ENCODE measurements at regions not wholly inside any gene's neighbourhood (a gene's known extent, or its start where the extent isn't known, plus 50 kb on each side); places are given as distances from the start of the nearest gene placed in this dataset.

DNA sequence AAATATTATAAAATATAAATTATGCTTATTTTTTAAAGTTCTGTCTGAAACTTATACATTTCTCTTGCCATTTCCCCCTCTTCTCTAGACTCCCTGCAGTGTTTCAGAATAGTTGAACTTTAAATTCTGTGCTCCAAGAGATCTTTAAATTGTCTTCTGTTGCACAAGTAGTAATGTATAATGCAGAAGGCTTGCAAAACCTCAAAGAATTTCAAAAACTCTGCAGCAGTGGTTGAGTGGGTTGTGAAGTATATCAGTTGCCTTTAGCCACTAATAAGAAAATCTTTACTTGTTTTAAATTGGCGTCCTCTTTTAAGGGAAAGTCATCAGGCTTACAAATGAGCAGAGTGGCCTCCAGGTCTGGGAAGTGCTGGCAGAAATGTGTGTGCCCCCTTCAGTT, 1153.3 kb upstream of the PABPC4L start:
- WGBS, result 71% methylated on average over 1 of the region's 1 CpG
- TF ChIP-seq EP300 (IDR thresholded peaks at IDR 0.05) (no peak), POLR2A (IDR thresholded peaks at IDR 0.05) (no peak), POLR2AphosphoS5 (IDR thresholded peaks at IDR 0.05) (no peak)
- TF ChIP-seq, protein P1, sequence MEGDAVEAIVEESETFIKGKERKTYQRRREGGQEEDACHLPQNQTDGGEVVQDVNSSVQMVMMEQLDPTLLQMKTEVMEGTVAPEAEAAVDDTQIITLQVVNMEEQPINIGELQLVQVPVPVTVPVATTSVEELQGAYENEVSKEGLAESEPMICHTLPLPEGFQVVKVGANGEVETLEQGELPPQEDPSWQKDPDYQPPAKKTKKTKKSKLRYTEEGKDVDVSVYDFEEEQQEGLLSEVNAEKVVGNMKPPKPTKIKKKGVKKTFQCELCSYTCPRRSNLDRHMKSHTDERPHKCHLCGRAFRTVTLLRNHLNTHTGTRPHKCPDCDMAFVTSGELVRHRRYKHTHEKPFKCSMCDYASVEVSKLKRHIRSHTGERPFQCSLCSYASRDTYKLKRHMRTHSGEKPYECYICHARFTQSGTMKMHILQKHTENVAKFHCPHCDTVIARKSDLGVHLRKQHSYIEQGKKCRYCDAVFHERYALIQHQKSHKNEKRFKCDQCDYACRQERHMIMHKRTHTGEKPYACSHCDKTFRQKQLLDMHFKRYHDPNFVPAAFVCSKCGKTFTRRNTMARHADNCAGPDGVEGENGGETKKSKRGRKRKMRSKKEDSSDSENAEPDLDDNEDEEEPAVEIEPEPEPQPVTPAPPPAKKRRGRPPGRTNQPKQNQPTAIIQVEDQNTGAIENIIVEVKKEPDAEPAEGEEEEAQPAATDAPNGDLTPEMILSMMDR (IDR thresholded peaks at IDR 0.05), result no peak
- Histone ChIP-seq H3K4me3 (no peak overlapping the region), H3K4me1 (no peaks in the 10 kb centered on the region), H3K27ac (no peak overlapping the region), H3K9me3 (no peaks in the 10 kb centered on the region), H3K36me3 (no peaks in the 10 kb centered on the region), H3K27me3 (no peaks in the 10 kb centered on the region)
- DNase-seq (ENCODE audit: low spot score in 2 of 2), result no peak

DNA sequence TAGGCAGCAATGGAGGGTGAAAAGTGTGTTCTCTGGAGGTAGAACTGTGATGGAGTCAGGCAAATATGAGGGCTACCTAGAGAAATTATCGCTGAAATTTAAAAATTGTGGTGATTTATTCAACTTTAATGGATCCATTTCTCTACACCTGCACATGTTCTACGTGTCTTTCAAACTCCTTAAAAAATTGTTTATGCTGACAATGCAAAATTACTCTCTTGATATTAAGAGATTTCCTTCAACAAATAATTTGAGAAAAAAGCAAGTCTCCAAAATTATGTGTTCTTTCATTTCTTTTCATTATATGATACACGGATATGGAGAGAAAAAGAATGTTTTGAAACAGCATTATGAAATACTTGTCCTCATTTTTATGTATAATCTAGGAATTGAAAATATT, 1151.4 kb upstream of the PABPC4L start:
- no peaks in the 10 kb centered on the region for H3K36me3 ChIP-seq
- TF ChIP-seq EP300 (IDR thresholded peaks at IDR 0.05) (no peak), POLR2A (IDR thresholded peaks at IDR 0.05) (no peak)
- 79% methylated on average over 3 of the region's 3 CpGs for WGBS
- no peaks in the 10 kb centered on the region for H3K9me3 ChIP-seq
- DNase-seq (ENCODE audit: low spot score in 2 of 2), result no peak
- H3K4me3 ChIP-seq, result no peak overlapping the region
- H3K27ac ChIP-seq, result no peak overlapping the region
- no peaks in the 10 kb centered on the region for H3K27me3 ChIP-seq
- no peaks in the 10 kb centered on the region for H3K4me1 ChIP-seq

DNA sequence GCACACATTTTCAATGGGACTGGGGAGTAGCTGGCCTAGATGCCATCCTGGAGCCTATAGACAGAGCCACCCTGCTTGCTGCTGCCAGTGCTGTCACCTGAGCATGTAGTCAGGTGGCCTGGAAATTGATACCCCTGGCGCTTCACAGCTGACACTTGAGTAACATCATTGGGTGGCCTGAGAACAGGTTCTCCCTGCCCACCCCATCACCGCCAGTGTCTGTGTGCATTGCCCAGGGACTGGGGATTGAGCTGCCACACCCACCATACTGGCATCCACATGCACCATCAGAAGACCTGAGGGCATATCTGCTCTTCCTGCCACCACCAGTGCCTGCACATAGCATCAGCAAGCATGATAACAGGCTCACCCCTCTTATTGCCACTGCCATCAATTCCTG, 1142.9 kb upstream of the PABPC4L start:
- no peak for TF ChIP-seq EP300 (IDR thresholded peaks at IDR 0.05)
- no peak for TF ChIP-seq POLR2A (IDR thresholded peaks at IDR 0.05)
- TF ChIP-seq, protein P1 (IDR thresholded peaks at IDR 0.05), result no peak
- TF ChIP-seq POLR2AphosphoS5 (IDR thresholded peaks at IDR 0.05), result no peak
- Histone ChIP-seq H3K9me3 (peaks cover 7% of the 10 kb centered on the region), H3K4me3 (no peak overlapping the region), H3K4me1 (no peaks in the 10 kb centered on the region), H3K27ac (no peak overlapping the region), H3K27me3 (no peaks in the 10 kb centered on the region), H3K36me3 (no peaks in the 10 kb centered on the region)
- DNase-seq (ENCODE audit: low spot score in 2 of 2), result no peak
- 90% methylated on average over 2 of the region's 2 CpGs for WGBS

DNA sequence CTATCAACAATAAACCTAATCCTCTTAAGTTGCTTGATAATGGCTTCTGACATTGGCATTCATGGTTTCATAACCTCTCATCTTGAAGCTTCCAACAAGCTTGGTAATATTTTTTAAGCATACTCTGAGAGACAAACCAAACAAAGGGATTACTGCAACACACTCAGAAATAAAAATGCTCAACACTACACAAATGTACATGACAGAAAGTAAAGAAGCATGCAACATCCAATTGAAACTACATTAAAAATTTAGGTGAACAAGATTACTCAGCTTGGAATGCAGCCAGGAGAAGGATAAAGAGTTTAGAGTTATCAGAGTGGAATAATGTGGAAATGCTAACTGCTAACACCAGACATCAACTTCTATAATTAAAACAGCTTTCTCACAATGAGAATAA, 1136.6 kb upstream of the PABPC4L start:
- Histone ChIP-seq H3K4me1 (no peaks in the 10 kb centered on the region), H3K9me3 (peaks cover 5% of the 10 kb centered on the region), H3K36me3 (no peaks in the 10 kb centered on the region), H3K4me3 (no peak overlapping the region), H3K27me3 (no peaks in the 10 kb centered on the region), H3K27ac (no peak overlapping the region)
- TF ChIP-seq, protein P1 (IDR thresholded peaks at IDR 0.05), result no peak
- TF ChIP-seq POLR2AphosphoS5 (IDR thresholded peaks at IDR 0.05), result no peak
- no peak for TF ChIP-seq EP300 (IDR thresholded peaks at IDR 0.05)
- TF ChIP-seq POLR2A (IDR thresholded peaks at IDR 0.05), result no peak
- DNase-seq (ENCODE audit: low spot score in 2 of 2), result no peak

DNA sequence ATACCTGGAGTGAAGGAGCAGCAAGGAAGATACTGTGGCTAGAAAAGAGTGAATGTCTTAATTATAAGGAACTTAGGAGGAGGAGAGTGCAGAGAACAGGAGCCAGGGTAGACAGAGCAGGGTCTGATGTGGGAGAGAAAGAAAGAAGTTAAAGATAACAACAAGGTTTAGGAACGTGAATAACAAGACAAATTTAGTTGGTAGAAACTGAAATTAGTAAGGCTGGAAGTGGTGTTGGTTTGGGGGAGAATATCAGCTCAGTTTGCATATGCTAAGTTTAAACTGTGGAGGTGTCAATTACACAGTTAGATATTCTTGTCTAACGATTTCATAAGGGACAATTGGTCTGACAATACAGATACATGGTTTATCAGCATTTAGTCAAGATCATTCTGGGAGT, 1123.7 kb upstream of the PABPC4L start:
- Histone ChIP-seq H3K4me1 (no peaks in the 10 kb centered on the region), H3K4me3 (no peak overlapping the region)
- TF ChIP-seq EP300 (IDR thresholded peaks at IDR 0.05), result no peak
- TF ChIP-seq, protein P1 (IDR thresholded peaks at IDR 0.05), result no peak
- no peak for TF ChIP-seq POLR2A (IDR thresholded peaks at IDR 0.05)
- TF ChIP-seq POLR2AphosphoS5 (IDR thresholded peaks at IDR 0.05), result no peak

DNA sequence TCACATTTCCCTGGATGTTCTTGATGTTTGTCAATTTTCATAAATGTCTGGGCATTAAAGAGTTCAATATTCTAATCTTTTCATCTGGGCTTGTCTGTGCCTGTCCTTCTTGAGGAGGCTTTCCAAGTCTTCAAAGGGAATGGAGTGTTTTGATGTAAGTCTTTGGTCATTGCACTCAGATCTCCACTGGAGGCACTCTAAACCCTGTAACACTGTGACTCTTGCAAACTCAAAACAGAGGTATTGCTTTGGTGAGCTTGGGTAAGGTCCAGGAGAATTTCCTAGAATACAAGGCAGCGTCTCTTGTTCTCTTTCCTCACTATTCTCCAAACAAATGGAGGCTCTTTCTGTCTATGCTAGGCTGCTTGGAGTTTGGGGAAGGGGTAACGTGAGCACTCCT, 1118.1 kb upstream of the PABPC4L start:
- no peaks in the 10 kb centered on the region for H3K27me3 ChIP-seq
- DNase-seq (ENCODE audit: low spot score in 2 of 2), result no peak
- H3K4me1 ChIP-seq, result no peaks in the 10 kb centered on the region
- H3K27ac ChIP-seq, result no peak overlapping the region
- peaks cover 14% of the 10 kb centered on the region for H3K9me3 ChIP-seq
- H3K4me3 ChIP-seq, result no peak overlapping the region
- 66% methylated on average over 2 of the region's 2 CpGs for WGBS
- TF ChIP-seq, protein P1 (IDR thresholded peaks at IDR 0.05), result no peak
- TF ChIP-seq EP300 (IDR thresholded peaks at IDR 0.05) (no peak), POLR2A (IDR thresholded peaks at IDR 0.05) (no peak)
- H3K36me3 ChIP-seq, result no peaks in the 10 kb centered on the region

More for the DNA sequence above, 1123.7 kb upstream of the PABPC4L start:
- Histone ChIP-seq H3K9me3 (peaks cover 10% of the 10 kb centered on the region), H3K27me3 (no peaks in the 10 kb centered on the region), H3K36me3 (no peaks in the 10 kb centered on the region), H3K27ac (no peak overlapping the region)
- WGBS, result 73% methylated on average over 2 of the region's 2 CpGs
- no peak for DNase-seq (ENCODE audit: low spot score in 2 of 2)

Data from suprapubic skin (tissue), 4 donors.